ENCODE measurements at regions not wholly inside any gene's neighbourhood (a gene's known extent, or its start where the extent isn't known, plus 50 kb on each side); places are given as distances from the start of the nearest gene placed in this dataset.

DNA sequence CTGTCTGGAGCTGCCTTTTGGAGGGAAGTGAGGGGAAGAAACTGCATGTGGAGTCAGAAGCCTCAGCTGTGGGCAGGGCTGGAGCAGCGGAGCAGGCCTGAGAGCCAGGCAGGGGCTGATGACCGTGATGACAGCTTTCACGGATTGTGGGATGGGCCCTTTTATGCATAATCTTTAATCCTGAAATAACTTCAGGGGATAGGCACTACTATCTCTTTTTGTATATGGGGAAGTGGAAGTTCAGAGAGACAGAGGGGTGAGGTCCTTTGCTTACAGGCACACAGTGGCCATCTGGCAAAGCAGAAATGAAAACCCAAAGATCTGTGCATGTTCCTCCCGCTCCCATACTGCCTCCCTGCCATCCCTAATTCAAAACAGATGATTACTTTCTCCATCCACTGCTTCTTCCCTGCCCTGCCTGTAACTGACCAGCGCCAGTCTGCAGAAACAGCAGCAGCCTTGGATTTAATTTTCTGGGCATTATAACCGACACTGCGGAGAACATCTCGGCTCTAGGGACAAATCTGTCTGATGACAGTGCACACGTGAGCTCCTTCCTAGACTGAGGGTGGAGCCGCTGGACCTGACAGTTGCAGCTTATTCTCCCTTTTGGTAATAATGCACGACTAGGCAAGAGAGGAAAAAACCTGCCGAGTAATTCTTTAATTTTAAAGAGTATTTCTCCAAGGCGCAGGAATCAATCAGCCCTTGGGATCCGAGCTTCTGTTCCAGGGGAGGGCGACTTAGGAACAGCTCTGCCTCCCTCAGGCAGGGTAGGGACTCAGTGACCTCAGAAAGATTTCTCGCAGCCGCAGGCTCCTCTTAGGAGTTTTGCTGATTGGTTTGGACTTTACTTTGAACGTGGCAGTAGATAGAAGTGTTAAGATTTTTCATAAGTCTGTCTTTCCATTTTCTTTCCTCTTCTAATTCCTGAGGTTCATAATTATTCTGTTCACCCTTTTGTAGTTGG, 95.4 kb downstream of the UTP18 start:
- no peak overlapping the region for H3K4me2 ChIP-seq (ENCODE audit: low read length)
- H3K27me3 ChIP-seq (ENCODE audit: low read length): peaks cover 74% of the 10 kb centered on the region
- no peaks in the 10 kb centered on the region for H3K9me3 ChIP-seq (ENCODE audit: low read length)
- DNase-seq (no peak), ATAC-seq (no peak)
- no peak overlapping the region for H3K9ac ChIP-seq (ENCODE audit: low read length)
- POLR2A ChIA-PET (ENCODE audit: unreplicated experiment): no interaction called here
- H3K9me2 ChIP-seq (replicated peaks; ENCODE audit: low read length): no peaks in the 10 kb centered on the region
- no peak overlapping the region for H2AFZ ChIP-seq (ENCODE audit: low read length)
- no peaks in the 10 kb centered on the region for H3F3A ChIP-seq (ENCODE audit: low read length, unreplicated experiment)
- TF ChIP-seq, protein P1, sequence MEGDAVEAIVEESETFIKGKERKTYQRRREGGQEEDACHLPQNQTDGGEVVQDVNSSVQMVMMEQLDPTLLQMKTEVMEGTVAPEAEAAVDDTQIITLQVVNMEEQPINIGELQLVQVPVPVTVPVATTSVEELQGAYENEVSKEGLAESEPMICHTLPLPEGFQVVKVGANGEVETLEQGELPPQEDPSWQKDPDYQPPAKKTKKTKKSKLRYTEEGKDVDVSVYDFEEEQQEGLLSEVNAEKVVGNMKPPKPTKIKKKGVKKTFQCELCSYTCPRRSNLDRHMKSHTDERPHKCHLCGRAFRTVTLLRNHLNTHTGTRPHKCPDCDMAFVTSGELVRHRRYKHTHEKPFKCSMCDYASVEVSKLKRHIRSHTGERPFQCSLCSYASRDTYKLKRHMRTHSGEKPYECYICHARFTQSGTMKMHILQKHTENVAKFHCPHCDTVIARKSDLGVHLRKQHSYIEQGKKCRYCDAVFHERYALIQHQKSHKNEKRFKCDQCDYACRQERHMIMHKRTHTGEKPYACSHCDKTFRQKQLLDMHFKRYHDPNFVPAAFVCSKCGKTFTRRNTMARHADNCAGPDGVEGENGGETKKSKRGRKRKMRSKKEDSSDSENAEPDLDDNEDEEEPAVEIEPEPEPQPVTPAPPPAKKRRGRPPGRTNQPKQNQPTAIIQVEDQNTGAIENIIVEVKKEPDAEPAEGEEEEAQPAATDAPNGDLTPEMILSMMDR (conservative IDR thresholded peaks at IDR 0.05; ENCODE audit: low read depth, low read length): no peak
- TF ChIP-seq EZH2 (IDR thresholded peaks at IDR 0.05; ENCODE audit: low read length, unreplicated experiment): no peak
- TF ChIP-seq EZH2phosphoT487 (IDR thresholded peaks at IDR 0.05; ENCODE audit: borderline replicate concordance, low read length): no peak
- CTCF ChIA-PET: no interaction called here
- no peaks in the 10 kb centered on the region for H3K36me3 ChIP-seq (ENCODE audit: low read depth, low read length)
- H3K27ac ChIP-seq (ENCODE audit: low read length): no peak overlapping the region
- H4K20me1 ChIP-seq (ENCODE audit: low read length): no peaks in the 10 kb centered on the region
- H3K4me3 ChIP-seq (ENCODE audit: low read length): no peak overlapping the region
- no peaks in the 10 kb centered on the region for H3K79me2 ChIP-seq (ENCODE audit: low read length)
- no peaks in the 10 kb centered on the region for H3K4me1 ChIP-seq (ENCODE audit: insufficient read depth, low read length)
- no TSS peak for BruUV-seq (replicated peaks)
- intact Hi-C loops (cut with micrococcal nuclease): no loop called here

DNA sequence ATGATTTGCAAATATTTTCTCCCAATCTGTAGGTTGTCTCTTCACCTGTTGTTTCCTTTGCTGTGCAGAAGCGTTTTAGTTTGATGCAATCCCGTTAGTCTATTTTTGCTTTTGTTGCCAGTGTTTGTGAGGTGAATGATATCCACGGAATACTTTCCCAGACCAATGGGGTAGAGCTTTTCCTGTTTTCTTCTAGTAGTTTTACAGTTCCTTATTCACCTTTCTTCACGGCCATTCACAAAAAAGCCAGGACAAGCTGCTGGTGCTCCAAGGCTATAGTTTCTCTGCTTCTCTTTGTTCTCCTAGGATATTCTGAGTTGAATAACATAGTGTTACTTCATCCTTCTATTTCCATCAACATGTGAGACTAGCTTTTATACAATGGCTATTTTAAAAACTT, 98.7 kb downstream of the UTP18 start:
- ChIA-PET POLR2A (ENCODE audit: unreplicated experiment) (no interaction called here), CTCF (interaction anchor here (0.7 kb wide), 1 partner anchor 13 kb away, joined by 3 read pairs; no protein-coding TSS in a partner anchor)
- Histone ChIP-seq H3K4me3 (ENCODE audit: low read length) (no peak overlapping the region), H3K4me2 (ENCODE audit: low read length) (no peak overlapping the region), H3K36me3 (ENCODE audit: low read depth, low read length) (no peaks in the 10 kb centered on the region), H2AFZ (ENCODE audit: low read length) (no peak overlapping the region), H3K4me1 (ENCODE audit: insufficient read depth, low read length) (peaks cover 10% of the 10 kb centered on the region; the same call in 1 of the 2 replicates), H3K79me2 (ENCODE audit: low read length) (no peaks in the 10 kb centered on the region), H3K9me3 (ENCODE audit: low read length) (no peaks in the 10 kb centered on the region), H3K27ac (ENCODE audit: low read length) (no peak overlapping the region), H3K9ac (ENCODE audit: low read length) (no peak overlapping the region), H3K9me2 (replicated peaks; ENCODE audit: low read length) (no peaks in the 10 kb centered on the region), H3F3A (ENCODE audit: low read length, unreplicated experiment) (no peaks in the 10 kb centered on the region), H3K27me3 (ENCODE audit: low read length) (peaks cover 67% of the 10 kb centered on the region), H4K20me1 (ENCODE audit: low read length) (no peaks in the 10 kb centered on the region)
- TF ChIP-seq, protein P1 (conservative IDR thresholded peaks at IDR 0.05; ENCODE audit: low read depth, low read length): no peak
- no peak for TF ChIP-seq EZH2 (IDR thresholded peaks at IDR 0.05; ENCODE audit: low read length, unreplicated experiment)
- TF ChIP-seq EZH2phosphoT487 (IDR thresholded peaks at IDR 0.05; ENCODE audit: borderline replicate concordance, low read length): no peak
- ATAC-seq (no peak), DNase-seq (no peak)
- intact Hi-C loops (cut with micrococcal nuclease): no loop called here
- no TSS peak for BruUV-seq (replicated peaks)
